Testis (tissue), 2 donors: ENCODE measurements at regions not wholly inside any gene's neighbourhood (a gene's known extent, or its start where the extent isn't known, plus 50 kb on each side); places are given as distances from the start of the nearest gene placed in this dataset.

ENCODE experiments used
- CTCF ChIP-seq, 3 experiments: fragments of 450-650 bp in 2 of 3; fragments of 200-600 bp in 1 of 3; sonication (generic) in 1 of 3; IDR thresholded peaks; one replicate each; pipeline ENCODE4 v1.5.1; 2016 to 2019; ENCODE audit warnings: antibody characterized with exemption in 3 of 3, mild to moderate bottlenecking in 2 of 3, moderate library complexity in 1 of 3
- POLR2A ChIP-seq: fragments of 450-650 bp; IDR thresholded peaks from one replicate; pipeline ENCODE4 v1.6.1; 2017; ENCODE audit warnings: antibody characterized with exemption, mild to moderate bottlenecking, moderate library complexity

- TF ChIP-seq CTCF (IDR thresholded peaks at IDR 0.05) = no peak
- TF ChIP-seq POLR2A = no peak
Observed at GRCh38 chr2:100198461-100199230, 56.3 kb upstream of the AFF3 start.
